C4-2B (cell line): ENCODE measurements at regions not wholly inside any gene's neighbourhood (a gene's known extent, or its start where the extent isn't known, plus 50 kb on each side); places are given as distances from the start of the nearest gene placed in this dataset.

Source experiments
- ZFX ChIP-seq: fragments of 450-650 bp; IDR thresholded peaks from 2 replicates; pipeline ENCODE4 v1.6.1; 2017
- TF ChIP-seq, protein P1 (sequence below): fragments of 450-650 bp; conservative IDR thresholded peaks from 2 replicates; pipeline ENCODE4 v1.5.1; 2017; ENCODE audit warnings: mild to moderate bottlenecking

DNA sequence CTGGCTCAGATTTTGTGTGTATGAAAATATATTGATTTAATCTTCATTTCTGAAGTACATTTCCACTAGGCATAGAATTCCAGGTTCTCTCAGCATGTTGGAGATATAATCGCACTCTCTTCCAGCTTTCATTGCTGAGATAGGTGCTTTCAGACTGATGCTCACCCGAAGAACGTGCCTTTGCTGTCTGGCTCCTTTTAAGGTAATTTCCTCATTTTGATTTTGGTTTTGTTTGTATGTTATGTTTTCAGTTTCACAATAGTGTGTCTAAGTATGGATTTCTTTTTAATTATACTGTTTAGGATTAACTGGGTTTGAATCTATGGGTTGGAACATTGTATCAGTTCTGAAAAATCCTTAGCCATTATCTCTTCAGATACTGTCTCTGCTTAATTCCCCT is 132.0 kb upstream of the NFIB start:
- TF ChIP-seq, protein P1, sequence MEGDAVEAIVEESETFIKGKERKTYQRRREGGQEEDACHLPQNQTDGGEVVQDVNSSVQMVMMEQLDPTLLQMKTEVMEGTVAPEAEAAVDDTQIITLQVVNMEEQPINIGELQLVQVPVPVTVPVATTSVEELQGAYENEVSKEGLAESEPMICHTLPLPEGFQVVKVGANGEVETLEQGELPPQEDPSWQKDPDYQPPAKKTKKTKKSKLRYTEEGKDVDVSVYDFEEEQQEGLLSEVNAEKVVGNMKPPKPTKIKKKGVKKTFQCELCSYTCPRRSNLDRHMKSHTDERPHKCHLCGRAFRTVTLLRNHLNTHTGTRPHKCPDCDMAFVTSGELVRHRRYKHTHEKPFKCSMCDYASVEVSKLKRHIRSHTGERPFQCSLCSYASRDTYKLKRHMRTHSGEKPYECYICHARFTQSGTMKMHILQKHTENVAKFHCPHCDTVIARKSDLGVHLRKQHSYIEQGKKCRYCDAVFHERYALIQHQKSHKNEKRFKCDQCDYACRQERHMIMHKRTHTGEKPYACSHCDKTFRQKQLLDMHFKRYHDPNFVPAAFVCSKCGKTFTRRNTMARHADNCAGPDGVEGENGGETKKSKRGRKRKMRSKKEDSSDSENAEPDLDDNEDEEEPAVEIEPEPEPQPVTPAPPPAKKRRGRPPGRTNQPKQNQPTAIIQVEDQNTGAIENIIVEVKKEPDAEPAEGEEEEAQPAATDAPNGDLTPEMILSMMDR, result no peak
- TF ChIP-seq ZFX, result no peak
